H54 (cell line): ENCODE measurements at regions not wholly inside any gene's neighbourhood (a gene's known extent, or its start where the extent isn't known, plus 50 kb on each side); places are given as distances from the start of the nearest gene placed in this dataset.

Experiments used
- DNase-seq: peaks from one replicate; pipeline ENCODE4 v3.0.0; 2011; ENCODE audit warnings: low spot score, mixed read lengths; ENCODE audit not compliant: insufficient read length
- FAIRE-seq: peaks from 3 replicates; lab custom pipeline; 2011; peaks lifted over from hg19 to GRCh38; lab: Jason Lieb, UNC
- POLR2A ChIP-seq: IDR thresholded peaks from 2 replicates; pipeline ENCODE4 v1.6.1; 2011; ENCODE audit warnings: low read depth, mild to moderate bottlenecking, low read length

- FAIRE-seq, result no peak
- DNase-seq, result no peak
Measured at GRCh38 chr5:91272858-91273257, 110.3 kb downstream of the ARRDC3 start.

GRCh38 chr5:91271999-91272398, 111.1 kb downstream of the ARRDC3 start:
- no peak for DNase-seq
- no peak for FAIRE-seq
- TF ChIP-seq POLR2A, result no peak

More at GRCh38 chr5:91272858-91273257, 110.3 kb downstream of the ARRDC3 start:
- TF ChIP-seq POLR2A, result no peak

GRCh38 chr5:91269198-91269597, 113.9 kb downstream of the ARRDC3 start:
- no peak for TF ChIP-seq POLR2A
- FAIRE-seq (no peak), DNase-seq (no peak)

GRCh38 chr5:91266184-91266705, 116.9 kb downstream of the ARRDC3 start:
- DNase-seq (peak; percentile 33), FAIRE-seq (peak; percentile 27)
- TF ChIP-seq POLR2A, result no peak

GRCh38 chr5:91264311-91265051, 118.6 kb downstream of the ARRDC3 start:
- no peak for DNase-seq
- TF ChIP-seq POLR2A, result no peak
- no peak for FAIRE-seq

- no peak for FAIRE-seq
- no peak for TF ChIP-seq POLR2A
- DNase-seq, result no peak
Measured at GRCh38 chr5:91263898-91264297, 119.2 kb downstream of the ARRDC3 start.

GRCh38 chr5:91257301-91257700, 125.8 kb downstream of the ARRDC3 start:
- DNase-seq (no peak), FAIRE-seq (no peak)
- TF ChIP-seq POLR2A, result no peak

- no peak for TF ChIP-seq POLR2A
- FAIRE-seq, result no peak
- DNase-seq, result no peak
Measured at GRCh38 chr5:91256142-91256524, 127.0 kb downstream of the ARRDC3 start.

- FAIRE-seq (no peak), DNase-seq (no peak)
Measured at GRCh38 chr5:91255396-91256141, 127.5 kb downstream of the ARRDC3 start.

GRCh38 chr5:91252916-91253315, 130.2 kb downstream of the ARRDC3 start:
- no peak for TF ChIP-seq POLR2A
- FAIRE-seq (no peak), DNase-seq (no peak)

More at GRCh38 chr5:91255396-91256141, 127.5 kb downstream of the ARRDC3 start:
- no peak for TF ChIP-seq POLR2A

- no peak for TF ChIP-seq POLR2A
- no peak for FAIRE-seq
- DNase-seq, result no peak
Measured at GRCh38 chr5:91245871-91246270, 137.2 kb downstream of the ARRDC3 start.

GRCh38 chr5:91245074-91245452, 138.1 kb downstream of the ARRDC3 start:
- DNase-seq (no peak), FAIRE-seq (no peak)
- TF ChIP-seq POLR2A, result no peak

- no peak for TF ChIP-seq POLR2A
- no peak for DNase-seq
- no peak for FAIRE-seq
Measured at GRCh38 chr5:91244380-91245073, 138.6 kb downstream of the ARRDC3 start.

- no peak for FAIRE-seq
- TF ChIP-seq POLR2A, result no peak
- DNase-seq, result no peak
Measured at GRCh38 chr5:91243852-91244251, 139.3 kb downstream of the ARRDC3 start.
